ENCODE measurements at regions not wholly inside any gene's neighbourhood (a gene's known extent, or its start where the extent isn't known, plus 50 kb on each side); places are given as distances from the start of the nearest gene placed in this dataset.

DNA sequence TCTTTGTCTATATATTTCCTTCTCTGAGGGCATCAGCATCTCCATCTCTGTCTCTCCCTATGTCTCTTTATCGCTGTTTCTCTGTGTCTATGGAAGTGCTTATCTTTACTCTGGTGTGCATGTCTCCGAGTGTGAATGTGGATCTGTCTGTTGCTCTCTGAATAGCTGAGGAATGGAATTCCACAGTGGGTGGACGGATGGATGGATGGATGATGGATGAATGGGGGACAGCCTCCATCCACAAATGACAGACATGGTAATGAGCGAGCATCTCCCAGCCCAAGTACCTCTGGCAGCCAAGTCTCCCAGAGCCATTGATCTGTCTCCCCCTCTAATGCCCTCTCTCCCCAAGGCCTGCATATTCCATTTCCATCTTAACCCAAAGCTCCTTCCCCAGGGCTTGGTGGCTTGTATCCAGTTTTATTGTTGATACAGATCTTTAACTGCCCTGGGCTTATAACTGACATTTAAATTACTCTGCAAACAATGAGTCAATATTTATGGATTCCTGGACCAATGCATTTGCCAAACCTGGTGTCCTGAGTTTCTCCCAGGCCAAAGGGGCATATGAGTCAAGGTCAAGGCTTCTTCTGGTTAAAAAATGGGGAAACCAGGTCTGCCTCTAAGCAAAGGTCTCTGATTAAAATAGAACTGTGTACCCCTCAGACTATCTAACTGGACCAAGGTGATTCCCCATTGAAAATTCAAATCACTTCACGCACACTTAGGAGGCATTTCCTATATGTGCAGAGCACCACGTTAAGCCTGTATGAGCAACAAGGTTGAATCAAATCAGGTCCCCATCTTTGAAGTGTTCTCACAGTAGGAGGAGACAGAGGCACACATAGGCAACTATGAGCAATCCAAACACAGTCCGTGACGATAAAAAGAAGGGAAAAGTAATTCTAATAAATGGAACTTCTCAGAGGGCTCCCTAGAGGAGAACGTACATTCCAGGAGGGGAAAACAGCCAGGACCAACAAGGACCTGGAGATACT is 109.9 kb downstream of the TLE3 start:
- no peak for DNase-seq (ENCODE audit: low read depth)

DNA sequence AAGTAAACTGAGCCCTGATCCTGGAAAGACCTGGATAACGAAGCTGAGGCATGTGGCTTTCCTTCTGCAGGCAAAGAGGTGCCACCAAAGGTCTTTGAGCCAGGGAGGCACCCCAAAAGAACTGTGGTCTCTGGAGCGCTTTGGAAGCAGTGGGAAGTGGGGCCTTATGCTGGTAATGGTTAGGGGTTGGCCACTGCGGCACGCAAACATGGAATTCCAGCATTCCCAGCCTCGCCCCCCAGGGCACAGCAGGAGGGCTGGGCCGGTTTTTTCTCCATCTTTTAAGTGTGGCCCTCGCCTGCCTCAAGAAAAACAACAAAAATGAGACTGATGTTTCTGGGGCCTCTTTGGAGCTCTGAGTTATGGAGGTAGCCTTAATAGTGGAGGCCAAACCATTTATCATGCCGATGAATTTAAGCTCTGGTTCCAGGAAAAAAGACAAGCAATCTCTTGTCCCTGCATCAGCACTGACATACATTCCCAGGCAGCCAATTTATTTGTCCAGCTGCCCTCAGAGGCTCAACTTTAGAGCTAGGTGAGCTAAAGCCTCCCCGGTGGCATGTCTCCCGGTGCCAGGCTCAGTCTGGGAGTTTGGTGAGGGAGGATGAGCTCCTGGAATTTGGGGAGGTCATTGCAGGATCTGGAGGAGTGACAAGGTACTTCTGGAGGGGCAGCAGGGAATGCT is 109.0 kb downstream of the TLE3 start:
- no peak for DNase-seq (ENCODE audit: low read depth)

DNA sequence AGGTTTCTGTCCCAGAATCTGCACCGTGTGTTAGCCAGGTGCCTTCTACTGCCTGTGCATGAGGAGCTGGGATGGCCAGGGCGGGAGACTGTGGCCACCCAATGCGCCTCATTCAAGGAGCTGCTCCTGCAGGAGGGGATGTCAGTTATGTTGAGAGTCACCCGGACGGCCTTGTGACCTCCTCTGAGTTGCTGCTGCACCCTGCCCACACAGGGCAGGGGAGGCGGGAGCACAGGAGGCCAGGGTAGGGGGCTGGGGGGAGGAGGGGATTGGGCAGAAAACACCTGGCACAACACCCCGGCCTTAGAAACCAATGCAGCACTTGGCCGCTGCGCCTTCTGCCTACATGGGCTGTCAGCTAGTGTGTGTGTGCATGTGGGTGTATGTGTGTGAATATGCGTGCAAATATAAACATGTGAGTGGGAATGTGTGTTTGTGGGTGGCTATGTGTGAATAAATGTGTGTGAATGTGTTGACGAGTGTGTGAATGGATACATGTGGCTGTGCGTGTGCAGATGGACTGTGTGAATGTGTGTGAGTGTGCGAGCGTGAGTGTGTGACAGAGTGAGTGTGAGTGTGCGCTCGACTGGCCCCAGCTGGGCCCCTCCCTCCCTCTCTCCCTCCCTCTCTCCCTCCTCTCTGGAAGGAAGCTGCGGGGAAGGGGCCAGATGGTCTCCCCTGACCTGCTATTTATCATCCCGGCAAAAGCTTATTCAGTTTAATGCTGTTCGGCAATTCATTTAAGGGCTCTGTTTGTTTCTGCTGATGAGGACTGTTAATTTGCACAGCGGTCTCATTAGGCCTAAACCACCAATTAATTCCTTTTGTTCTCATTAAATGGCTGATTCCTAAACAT is 106.9 kb downstream of the TLE3 start:
- no peak for DNase-seq (ENCODE audit: low read depth)

DNA sequence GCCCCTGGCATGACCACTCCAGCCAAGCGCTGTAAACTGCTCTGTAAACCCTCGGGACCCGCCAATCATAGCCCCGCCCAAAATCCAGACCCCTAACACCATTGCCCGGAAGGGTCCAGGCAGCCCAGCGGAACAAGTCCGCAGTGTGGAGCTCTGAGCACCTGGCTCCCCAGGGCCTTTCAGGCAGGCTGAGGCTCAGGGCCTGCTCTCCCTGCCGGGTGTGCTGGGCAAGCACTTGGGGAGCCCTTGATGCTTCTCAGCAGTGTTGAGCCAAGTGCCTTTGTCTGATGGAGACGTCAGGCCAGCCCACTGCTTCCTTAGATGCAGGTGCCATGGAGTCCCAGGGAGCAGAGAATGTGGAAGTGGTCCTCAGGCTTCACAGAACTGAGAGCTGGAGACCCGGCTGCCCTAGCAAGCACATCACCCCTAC is 106.2 kb downstream of the TLE3 start:
- no peak for DNase-seq (ENCODE audit: low read depth)

DNA sequence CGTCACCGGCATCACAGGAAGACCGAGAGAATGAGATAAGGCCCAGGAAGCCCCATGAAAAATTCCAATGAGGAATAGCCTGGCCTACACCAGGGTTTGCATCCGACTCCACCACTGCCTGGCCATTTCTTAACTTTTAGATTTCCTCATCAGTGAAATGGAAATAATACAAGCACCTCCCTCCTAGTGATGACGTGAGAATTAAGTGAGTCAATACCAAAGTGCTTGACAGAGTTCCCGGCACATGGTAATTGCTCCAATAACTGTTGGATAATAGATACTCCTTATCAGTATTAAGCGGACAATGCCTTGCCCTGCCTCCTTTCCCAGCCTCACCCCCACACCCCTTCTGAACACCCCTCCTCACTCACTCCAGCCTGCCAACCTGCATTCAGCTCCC is 105.4 kb downstream of the TLE3 start:
- no peak for DNase-seq (ENCODE audit: low read depth)

DNA sequence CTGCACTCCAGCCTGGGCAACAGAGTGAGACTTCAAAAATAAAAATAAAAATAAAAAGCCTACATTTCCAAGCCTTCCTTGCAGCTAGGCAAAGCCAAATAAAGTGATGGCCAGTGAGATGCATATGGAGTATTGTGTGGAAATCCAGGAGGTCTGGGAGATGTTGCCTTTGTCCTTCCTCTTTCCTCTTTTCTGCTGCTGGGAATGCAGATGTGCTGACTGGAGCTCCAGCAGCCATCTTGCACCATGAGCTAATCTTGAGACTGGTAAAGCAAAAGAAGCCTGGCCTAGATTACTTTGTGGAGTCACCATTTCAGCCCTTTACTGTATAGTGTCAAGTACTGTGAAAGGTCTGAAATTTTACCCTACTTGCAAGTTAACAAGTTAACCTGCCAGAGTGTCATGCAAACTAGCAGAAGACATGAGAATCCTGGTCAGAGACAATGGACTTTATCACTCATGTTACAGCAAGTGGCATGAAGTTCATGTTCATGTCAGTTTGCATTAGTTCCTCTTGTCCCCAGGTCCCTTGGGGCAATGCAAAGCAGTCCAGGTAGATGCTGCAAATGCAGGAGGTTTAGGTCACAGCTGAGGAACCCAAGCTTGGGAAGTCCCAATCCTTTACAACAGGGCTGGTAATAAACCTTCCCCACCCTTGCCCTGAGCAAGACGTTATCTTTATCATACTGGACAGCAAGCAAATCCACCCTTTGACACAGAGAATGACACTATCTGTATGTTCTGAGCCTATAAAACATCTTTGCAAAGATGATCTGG is 103.1 kb downstream of the TLE3 start:
- no peak for DNase-seq (ENCODE audit: low read depth)

DNA sequence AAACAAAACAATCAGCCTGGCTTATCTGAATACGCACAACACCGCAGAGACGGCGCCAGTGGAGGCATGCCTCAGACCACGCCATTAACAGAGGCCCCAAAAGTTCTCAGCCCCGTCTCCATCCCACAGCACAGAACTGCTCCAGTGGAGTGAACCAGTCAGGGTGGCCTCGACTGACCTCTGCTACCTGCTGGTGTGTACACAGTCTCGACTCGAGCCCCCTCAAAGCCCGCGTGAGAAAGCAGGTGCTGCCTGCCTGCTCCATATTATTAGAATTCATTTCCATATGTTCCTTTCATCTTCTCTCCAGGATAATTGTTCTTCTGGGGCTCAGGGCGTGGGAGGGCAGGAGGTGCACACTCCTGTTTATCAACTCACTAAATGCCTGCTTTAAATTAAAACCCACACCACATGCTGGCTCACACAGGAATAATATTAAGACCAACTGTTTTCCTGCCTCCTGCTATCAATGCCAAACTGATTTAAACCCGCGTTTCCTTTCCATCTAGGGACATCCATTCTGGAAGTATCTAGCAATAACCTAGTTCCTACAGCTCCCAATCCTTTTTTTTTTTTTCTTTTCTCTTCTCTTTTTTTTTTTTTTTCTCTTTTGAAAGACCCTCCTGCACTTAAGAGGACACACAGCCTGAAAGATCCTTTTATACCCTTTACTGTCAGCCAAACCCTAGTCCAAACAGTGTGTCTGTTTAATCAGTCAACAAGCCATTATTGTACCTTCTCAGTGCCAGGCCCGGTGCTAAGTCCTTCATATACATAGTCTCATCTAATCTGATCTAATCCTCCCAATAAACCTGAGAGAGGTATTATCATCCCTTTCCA is 101.2 kb downstream of the TLE3 start:
- no peak for DNase-seq (ENCODE audit: low read depth)

DNA sequence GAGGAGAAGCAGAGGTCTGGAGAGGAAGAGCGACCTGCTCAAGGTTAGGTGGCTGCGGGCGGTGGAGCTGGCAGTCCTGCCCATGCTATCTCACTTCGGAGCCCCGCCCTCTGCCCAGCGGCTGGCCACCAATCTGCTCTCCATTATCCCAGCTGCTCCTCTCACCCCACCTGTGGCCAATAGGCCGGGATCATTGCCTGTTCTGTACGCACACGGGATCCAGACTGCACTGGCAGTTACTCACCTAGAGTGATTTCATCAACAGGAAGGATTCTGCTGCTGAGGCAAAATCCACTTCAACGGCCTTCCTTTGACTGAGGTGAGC is 100.6 kb downstream of the TLE3 start:
- no peak for DNase-seq (ENCODE audit: low read depth)
